MCF 10A (cell line): ENCODE measurements at regions not wholly inside any gene's neighbourhood (a gene's known extent, or its start where the extent isn't known, plus 50 kb on each side); places are given as distances from the start of the nearest gene placed in this dataset.

Source experiments
- BruUV-seq: library from RNA; stranded (reverse); fragments of 400-500 nt; replicated peaks from 2 replicates; lab custom pipeline; 2021; lab: Mats Ljungman, UMichigan
- CTCF ChIA-PET: fragments of 300-600 bp; sonication (Branson Sonifier 250); formaldehyde crosslinking; extraction: SDS; loops from one replicate; lab custom pipeline; 2021; ENCODE audit warnings: antibody characterized with exemption, inconsistent platforms; lab: Yijun Ruan, JAX
- POLR2A ChIA-PET: fragments of 300-600, 350-650 bp; sonication (Branson Sonifier 250); formaldehyde crosslinking; extraction: SDS; loops from one replicate; lab custom pipeline; 2020; ENCODE audit warnings: antibody characterized with exemption, inconsistent platforms; lab: Yijun Ruan, JAX
- DNase-seq: peaks from one replicate; pipeline ENCODE4 v3.0.0-alpha.2; 2018; ENCODE audit not compliant: unreplicated experiment
- H3K27ac Mint-ChIP-seq: one replicate; pipeline ENCODE4 v1.8.0; 2022; ENCODE audit warnings: mild to moderate bottlenecking, low read depth, mixed read lengths; ENCODE audit not compliant: unreplicated experiment
- H3K27me3 Mint-ChIP-seq: one replicate; pipeline ENCODE4 v1.8.0; 2022; ENCODE audit warnings: mixed read lengths; ENCODE audit not compliant: insufficient read depth, unreplicated experiment
- H3K36me3 Mint-ChIP-seq: one replicate; pipeline ENCODE4 v1.8.0; 2022; ENCODE audit warnings: mild to moderate bottlenecking, moderate library complexity, mixed read lengths; ENCODE audit not compliant: insufficient read depth, unreplicated experiment
- H3K4me1 Mint-ChIP-seq: one replicate; pipeline ENCODE4 v1.8.0; 2022; ENCODE audit warnings: mixed read lengths; ENCODE audit not compliant: insufficient read depth, unreplicated experiment
- H3K4me3 Mint-ChIP-seq: one replicate; pipeline ENCODE4 v1.8.0; 2022; ENCODE audit warnings: mild to moderate bottlenecking, moderate library complexity, mixed read lengths; ENCODE audit not compliant: unreplicated experiment
- H3K9me3 Mint-ChIP-seq: one replicate; pipeline ENCODE4 v1.8.0; 2022; ENCODE audit warnings: mixed read lengths; ENCODE audit not compliant: unreplicated experiment
- intact Hi-C: fragments of 100-400 bp; cut with micrococcal nuclease; formaldehyde crosslinking; loops from 2 replicates; pipeline ENCODE4 v1.14.1; 2022
- TF ChIP-seq, protein P1 (sequence below): fragments of 200-600 bp; IDR thresholded peaks from one replicate; pipeline ENCODE4 v1.8.0; 2022; ENCODE audit warnings: antibody characterized with exemption, mild to moderate bottlenecking; ENCODE audit not compliant: unreplicated experiment

- BruUV-seq, result no TSS peak
- Mint-ChIP-seq H3K27ac (no peak overlapping the region), H3K9me3 (no peaks in the 10 kb centered on the region), H3K36me3 (no peaks in the 10 kb centered on the region), H3K27me3 (peaks cover 56% of the 10 kb centered on the region), H3K4me1 (no peaks in the 10 kb centered on the region), H3K4me3 (no peak overlapping the region)
- POLR2A ChIA-PET, result no interaction called here
- CTCF ChIA-PET, result no interaction called here
- intact Hi-C loops, result no loop called here
- TF ChIP-seq, protein P1, sequence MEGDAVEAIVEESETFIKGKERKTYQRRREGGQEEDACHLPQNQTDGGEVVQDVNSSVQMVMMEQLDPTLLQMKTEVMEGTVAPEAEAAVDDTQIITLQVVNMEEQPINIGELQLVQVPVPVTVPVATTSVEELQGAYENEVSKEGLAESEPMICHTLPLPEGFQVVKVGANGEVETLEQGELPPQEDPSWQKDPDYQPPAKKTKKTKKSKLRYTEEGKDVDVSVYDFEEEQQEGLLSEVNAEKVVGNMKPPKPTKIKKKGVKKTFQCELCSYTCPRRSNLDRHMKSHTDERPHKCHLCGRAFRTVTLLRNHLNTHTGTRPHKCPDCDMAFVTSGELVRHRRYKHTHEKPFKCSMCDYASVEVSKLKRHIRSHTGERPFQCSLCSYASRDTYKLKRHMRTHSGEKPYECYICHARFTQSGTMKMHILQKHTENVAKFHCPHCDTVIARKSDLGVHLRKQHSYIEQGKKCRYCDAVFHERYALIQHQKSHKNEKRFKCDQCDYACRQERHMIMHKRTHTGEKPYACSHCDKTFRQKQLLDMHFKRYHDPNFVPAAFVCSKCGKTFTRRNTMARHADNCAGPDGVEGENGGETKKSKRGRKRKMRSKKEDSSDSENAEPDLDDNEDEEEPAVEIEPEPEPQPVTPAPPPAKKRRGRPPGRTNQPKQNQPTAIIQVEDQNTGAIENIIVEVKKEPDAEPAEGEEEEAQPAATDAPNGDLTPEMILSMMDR, result no peak
- DNase-seq, result no peak
Observed at GRCh38 chr7:79615466-79615865, 162.0 kb upstream of the MAGI2 start.

DNA sequence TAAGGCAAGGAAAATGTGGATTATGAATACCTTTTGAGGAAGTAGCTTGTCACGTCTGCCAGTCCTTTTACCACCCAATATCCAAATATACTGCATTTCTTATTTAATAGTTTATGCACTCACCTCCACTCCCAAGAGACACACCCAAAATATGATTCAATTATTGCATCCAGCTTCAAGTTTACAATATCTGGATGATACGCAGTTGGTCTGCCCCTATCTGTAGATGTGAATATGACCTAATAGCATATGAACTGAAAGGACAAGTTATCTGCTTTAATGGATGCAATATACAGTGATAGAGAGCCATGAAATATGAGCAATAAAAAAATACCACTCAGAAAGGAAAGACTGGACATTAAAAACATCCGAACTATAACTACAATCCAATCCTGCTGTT, 159.4 kb upstream of the MAGI2 start:
- no peaks in the 10 kb centered on the region for H3K9me3 Mint-ChIP-seq
- ChIA-PET CTCF (no interaction called here), POLR2A (no interaction called here)
- no peak for DNase-seq
- no peak overlapping the region for H3K4me3 Mint-ChIP-seq
- intact Hi-C loops, result no loop called here
- no peaks in the 10 kb centered on the region for H3K4me1 Mint-ChIP-seq
- TF ChIP-seq, protein P1, result no peak
- H3K36me3 Mint-ChIP-seq, result no peaks in the 10 kb centered on the region
- BruUV-seq, result no TSS peak
- no peak overlapping the region for H3K27ac Mint-ChIP-seq
- peaks cover 50% of the 10 kb centered on the region for H3K27me3 Mint-ChIP-seq

DNA sequence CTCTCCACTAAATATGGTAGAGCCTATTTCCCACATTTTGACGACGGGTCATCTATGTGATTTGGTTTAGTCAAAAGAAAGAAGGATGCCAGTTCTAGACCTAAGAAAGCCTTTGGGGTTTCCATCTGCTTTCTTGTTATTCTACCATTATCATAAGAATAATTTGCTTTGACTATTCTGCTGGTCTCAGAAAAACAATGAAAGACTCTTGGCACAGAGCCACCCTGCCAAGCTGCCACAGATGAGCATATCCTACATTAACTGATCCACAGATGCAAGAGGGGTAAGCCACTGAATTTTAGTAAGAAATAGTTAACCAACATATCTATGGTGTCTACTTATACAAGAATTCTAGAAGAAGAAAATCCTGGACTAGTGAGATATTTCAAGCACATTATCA, 158.6 kb upstream of the MAGI2 start:
- BruUV-seq, result no TSS peak

DNA sequence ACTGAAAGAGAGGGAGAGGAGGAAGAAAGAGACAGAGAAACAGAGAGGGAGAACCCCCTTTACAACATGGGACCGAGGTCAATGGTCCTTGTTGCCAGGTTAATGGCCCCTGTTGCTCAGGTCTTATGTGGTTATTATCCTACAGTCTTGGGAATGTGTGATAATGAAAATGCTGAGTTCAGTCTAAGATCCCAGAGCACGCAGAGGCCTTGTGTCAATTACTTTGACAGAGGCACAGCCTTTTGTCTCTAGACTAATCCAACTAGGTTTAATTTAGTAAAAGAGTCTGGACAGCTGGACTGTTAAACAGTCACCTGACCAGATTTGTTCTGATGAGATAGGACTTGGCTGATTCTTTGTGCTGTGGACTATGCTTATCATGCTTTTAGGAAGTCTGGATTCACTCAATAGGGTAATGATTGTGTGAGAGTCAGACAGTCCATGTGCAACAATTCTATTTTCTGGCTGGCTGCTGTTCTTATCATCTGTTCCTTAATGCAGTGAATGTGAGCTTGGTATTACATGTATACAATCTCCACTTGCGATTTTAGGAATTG, 157.4 kb upstream of the MAGI2 start:
- BruUV-seq, result no TSS peak
- ChIA-PET CTCF (no interaction called here), POLR2A (no interaction called here)
- DNase-seq, result no peak
- peaks cover 55% of the 10 kb centered on the region for H3K27me3 Mint-ChIP-seq
- no peaks in the 10 kb centered on the region for H3K36me3 Mint-ChIP-seq
- no peaks in the 10 kb centered on the region for H3K4me1 Mint-ChIP-seq
- TF ChIP-seq, protein P1, result no peak
- intact Hi-C loops, result no loop called here
- no peaks in the 10 kb centered on the region for H3K9me3 Mint-ChIP-seq
- no peak overlapping the region for H3K27ac Mint-ChIP-seq
- H3K4me3 Mint-ChIP-seq, result no peak overlapping the region

More for the DNA sequence above, 158.6 kb upstream of the MAGI2 start:
- Mint-ChIP-seq H3K4me1 (no peaks in the 10 kb centered on the region), H3K27me3 (peaks cover 51% of the 10 kb centered on the region), H3K4me3 (no peak overlapping the region), H3K36me3 (no peaks in the 10 kb centered on the region), H3K27ac (no peak overlapping the region), H3K9me3 (no peaks in the 10 kb centered on the region)
- intact Hi-C loops, result no loop called here
- TF ChIP-seq, protein P1, result no peak
- ChIA-PET POLR2A (no interaction called here), CTCF (no interaction called here)
- no peak for DNase-seq
